Duodenal mucosa (tissue), 2 donors: ENCODE measurements at regions not wholly inside any gene's neighbourhood (a gene's known extent, or its start where the extent isn't known, plus 50 kb on each side); places are given as distances from the start of the nearest gene placed in this dataset.

Experiments
- H3K27ac ChIP-seq: one replicate; pipeline ENCODE4 v1.7.0; 2013; ENCODE audit warnings: low read depth, low read length
- H3K27me3 ChIP-seq, 2 donors: one replicate each; pipeline ENCODE4 v1.7.0; 2013; ENCODE audit warnings: low read length in 2 of 2, control low read depth in 1 of 2; ENCODE audit not compliant: insufficient read depth in 2 of 2, control insufficient read depth in 1 of 2
- H3K36me3 ChIP-seq, 2 donors: one replicate each; pipeline ENCODE4 v1.7.0; 2013; ENCODE audit warnings: low read length in 2 of 2, control low read depth in 1 of 2; ENCODE audit not compliant: insufficient read depth in 2 of 2, control insufficient read depth in 1 of 2
- H3K4me1 ChIP-seq, 2 donors: one replicate each; pipeline ENCODE4 v1.7.0; 2013; ENCODE audit warnings: low read length in 2 of 2, control low read depth in 1 of 2; ENCODE audit not compliant: insufficient read depth in 2 of 2, control insufficient read depth in 1 of 2
- H3K4me3 ChIP-seq, 2 donors: one replicate each; pipeline ENCODE4 v1.7.0; 2013; ENCODE audit warnings: low read length in 2 of 2, low read depth in 1 of 2
- H3K9ac ChIP-seq, 2 donors: one replicate each; pipeline ENCODE4 v1.7.0; 2013; ENCODE audit warnings: low read length in 2 of 2, low read depth in 1 of 2
- H3K9me3 ChIP-seq, 2 donors: one replicate each; pipeline ENCODE4 v1.7.0; 2013; ENCODE audit warnings: low read length in 2 of 2, control low read depth in 1 of 2; ENCODE audit not compliant: control insufficient read depth in 1 of 2

DNA sequence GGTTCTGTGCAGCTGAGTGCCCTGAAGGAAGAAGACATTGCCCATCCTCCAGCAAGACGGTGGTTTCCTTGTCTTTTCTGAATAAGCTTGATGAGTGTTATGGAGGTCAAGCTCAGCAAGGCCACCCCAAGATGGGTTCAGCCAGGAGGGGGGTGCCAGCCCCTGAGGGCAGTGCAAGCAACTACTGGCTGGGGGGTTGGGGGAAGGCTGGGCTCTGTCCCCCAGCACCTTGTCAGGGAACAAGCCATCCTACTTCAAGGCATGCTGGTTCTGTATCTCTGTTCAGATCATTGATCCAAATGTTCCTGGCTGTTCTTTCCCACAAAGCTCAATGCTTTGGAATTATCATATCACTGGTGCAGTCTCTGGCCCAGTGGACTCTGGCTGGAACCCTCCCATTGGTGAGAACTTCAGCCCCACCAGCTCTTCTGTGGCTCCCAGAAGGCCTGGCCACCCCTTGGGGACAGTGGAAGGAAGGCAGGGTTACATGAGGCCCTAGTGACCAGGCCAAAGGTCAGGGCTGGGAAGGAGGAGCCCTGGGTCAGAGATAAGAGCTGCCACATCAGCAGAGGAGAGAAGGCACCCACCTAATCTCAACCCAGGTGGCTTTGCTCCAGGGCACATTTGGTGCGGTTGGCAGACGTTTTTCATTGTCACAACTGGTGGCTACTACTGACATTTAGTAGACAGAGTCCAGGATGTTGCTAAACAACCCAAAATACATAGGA lies 280.2 kb downstream of the IRX2 start:
- no peak overlapping the region for H3K4me3 ChIP-seq
- H3K9me3 ChIP-seq, result no peaks in the 10 kb centered on the region
- no peaks in the 10 kb centered on the region for H3K4me1 ChIP-seq
- no peaks in the 10 kb centered on the region for H3K36me3 ChIP-seq
- no peak overlapping the region for H3K9ac ChIP-seq
- H3K27me3 ChIP-seq, result no peaks in the 10 kb centered on the region
- H3K27ac ChIP-seq, result no peak overlapping the region

DNA sequence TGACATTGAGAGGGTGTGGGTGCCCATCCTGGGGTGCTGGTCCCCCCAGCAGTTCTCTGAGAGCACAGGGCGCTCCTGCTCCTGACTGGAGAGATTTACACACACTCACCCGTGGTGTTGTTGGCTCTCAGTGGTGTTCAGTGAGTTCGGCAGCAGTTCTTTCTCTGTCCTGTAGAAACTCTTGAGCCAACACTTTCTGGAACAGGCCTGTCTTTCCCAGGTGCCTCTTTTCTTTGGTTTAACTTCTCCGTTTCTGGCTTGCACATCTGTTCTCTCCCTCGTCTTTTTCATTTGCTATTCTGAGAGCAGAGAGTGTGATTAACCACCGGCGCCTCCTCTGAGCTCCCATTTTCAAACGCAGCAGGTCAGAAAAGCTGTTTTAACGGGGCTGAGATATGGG lies 284.5 kb downstream of the IRX2 start:
- no peak overlapping the region for H3K9ac ChIP-seq
- H3K27ac ChIP-seq, result no peak overlapping the region
- H3K36me3 ChIP-seq, result no peaks in the 10 kb centered on the region
- H3K4me1 ChIP-seq, result no peaks in the 10 kb centered on the region
- no peaks in the 10 kb centered on the region for H3K27me3 ChIP-seq
- H3K9me3 ChIP-seq, result no peaks in the 10 kb centered on the region
- no peak overlapping the region for H3K4me3 ChIP-seq

DNA sequence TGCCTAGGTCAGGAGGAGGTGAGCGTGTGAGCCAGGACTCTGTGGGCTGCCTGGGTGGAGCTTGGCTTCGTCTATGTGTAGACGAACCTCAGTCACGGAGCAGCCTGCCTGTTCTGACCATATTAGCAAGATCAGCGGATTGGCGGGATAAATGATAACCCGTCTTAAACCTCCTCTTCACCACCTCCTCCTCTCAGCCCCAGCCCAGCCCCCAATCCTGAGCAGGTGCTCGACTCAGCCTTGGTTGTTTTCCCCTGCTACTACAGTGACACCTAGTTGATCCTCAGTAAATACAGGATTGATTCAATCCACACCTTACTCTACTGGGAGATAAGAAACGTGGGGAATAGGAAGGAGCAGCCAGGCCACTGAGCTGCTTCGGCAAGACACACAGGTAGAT lies 286.1 kb downstream of the IRX2 start:
- no peaks in the 10 kb centered on the region for H3K9me3 ChIP-seq
- H3K27ac ChIP-seq, result no peak overlapping the region
- H3K27me3 ChIP-seq, result no peaks in the 10 kb centered on the region
- H3K36me3 ChIP-seq, result no peaks in the 10 kb centered on the region
- H3K9ac ChIP-seq, result no peak overlapping the region
- H3K4me1 ChIP-seq, result no peaks in the 10 kb centered on the region
- H3K4me3 ChIP-seq, result no peak overlapping the region

DNA sequence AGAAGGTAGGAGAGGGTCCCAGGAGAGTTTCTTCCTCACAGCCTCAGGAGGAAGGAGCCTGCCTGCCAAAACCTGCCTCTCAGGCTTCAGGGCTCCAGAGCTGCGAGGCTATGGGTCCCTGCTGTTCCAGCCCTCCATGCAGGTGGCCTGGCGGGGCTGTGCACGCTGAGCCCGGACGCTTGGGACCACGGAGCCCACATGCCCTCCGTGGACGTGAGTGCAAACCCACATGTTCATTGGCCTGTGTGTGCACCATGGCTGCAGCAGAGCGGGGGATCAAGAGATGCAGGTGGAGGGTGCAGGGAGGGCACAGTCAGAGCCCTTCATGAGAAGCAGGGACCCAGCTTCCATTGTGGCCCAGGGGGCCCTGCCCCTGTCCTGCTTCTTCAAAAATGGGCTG lies 287.3 kb downstream of the IRX2 start:
- no peak overlapping the region for H3K4me3 ChIP-seq
- H3K9me3 ChIP-seq, result no peaks in the 10 kb centered on the region
- no peaks in the 10 kb centered on the region for H3K4me1 ChIP-seq
- H3K27me3 ChIP-seq, result no peaks in the 10 kb centered on the region
- H3K36me3 ChIP-seq, result no peaks in the 10 kb centered on the region
- no peak overlapping the region for H3K27ac ChIP-seq
- H3K9ac ChIP-seq, result no peak overlapping the region

GRCh38 chr5:2461701-2462691 lies 289.5 kb downstream of the IRX2 start:
- Histone ChIP-seq H3K9ac (no peak overlapping the region), H3K4me1 (no peaks in the 10 kb centered on the region), H3K9me3 (no peaks in the 10 kb centered on the region), H3K27me3 (no peaks in the 10 kb centered on the region), H3K4me3 (no peak overlapping the region), H3K36me3 (no peaks in the 10 kb centered on the region), H3K27ac (no peak overlapping the region)

DNA sequence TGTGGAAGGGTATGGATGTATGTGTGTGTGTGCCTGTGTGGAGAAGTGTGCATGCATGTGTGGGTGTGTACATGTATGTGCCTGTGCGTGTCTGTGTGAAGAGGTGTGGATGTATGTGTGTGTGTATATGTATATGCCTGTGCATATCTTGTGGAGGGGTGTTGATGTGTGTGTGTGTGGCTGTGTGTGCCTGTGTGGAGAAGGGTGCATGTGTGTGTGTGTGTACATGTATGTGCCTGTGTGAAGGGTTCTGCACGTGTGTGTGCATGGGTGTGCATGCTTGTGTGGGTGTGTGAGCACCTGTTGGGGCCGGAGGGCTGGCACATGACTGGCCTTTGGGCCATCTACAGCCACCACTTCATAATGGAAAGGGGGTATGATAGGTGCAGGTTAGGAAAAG lies 291.4 kb downstream of the IRX2 start:
- Histone ChIP-seq H3K36me3 (no peaks in the 10 kb centered on the region), H3K4me3 (no peak overlapping the region), H3K27me3 (no peaks in the 10 kb centered on the region), H3K9me3 (no peaks in the 10 kb centered on the region), H3K27ac (no peak overlapping the region), H3K4me1 (no peaks in the 10 kb centered on the region), H3K9ac (no peak overlapping the region)

DNA sequence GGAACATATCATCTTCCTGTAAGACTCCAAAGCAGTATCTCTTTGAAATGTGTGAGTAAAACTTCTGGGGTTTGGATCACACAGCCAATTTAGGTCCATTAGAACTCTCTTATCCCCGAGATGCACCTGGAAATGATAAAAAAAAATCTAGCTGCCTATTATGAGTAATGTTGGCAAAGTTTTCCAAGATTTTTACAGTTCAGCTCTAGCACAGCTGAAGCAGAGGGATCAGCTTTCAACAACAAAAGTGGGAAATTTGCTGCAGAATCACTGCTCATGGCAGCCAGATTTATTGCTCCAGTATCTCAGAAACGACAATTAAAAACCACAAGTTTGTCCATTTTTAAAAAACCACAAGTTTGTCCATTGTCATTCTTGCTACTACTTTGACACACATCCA lies 292.2 kb downstream of the IRX2 start:
- H3K27me3 ChIP-seq, result no peaks in the 10 kb centered on the region
- H3K27ac ChIP-seq, result no peak overlapping the region
- no peak overlapping the region for H3K9ac ChIP-seq
- H3K4me3 ChIP-seq, result no peak overlapping the region
- no peaks in the 10 kb centered on the region for H3K36me3 ChIP-seq
- no peaks in the 10 kb centered on the region for H3K4me1 ChIP-seq
- H3K9me3 ChIP-seq, result no peaks in the 10 kb centered on the region

DNA sequence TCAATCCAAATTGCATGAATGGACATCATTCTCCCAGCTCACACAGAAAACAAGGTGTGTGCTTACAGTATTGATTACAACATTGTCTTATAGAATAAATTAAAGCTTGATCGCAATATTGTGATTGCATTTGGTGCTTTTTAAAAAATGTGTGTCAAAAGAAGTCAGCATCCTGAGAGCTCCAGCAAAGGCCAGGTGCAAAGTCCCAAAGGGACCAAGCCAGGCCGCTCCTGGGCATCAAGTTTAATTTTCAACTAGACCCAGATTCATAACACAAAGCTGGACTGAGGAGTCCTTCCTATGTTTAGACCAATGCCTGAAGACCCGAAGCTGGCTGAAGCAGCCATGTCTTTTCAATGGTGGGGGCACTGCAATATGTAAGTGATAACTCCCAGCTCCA lies 295.6 kb downstream of the IRX2 start:
- Histone ChIP-seq H3K36me3 (no peaks in the 10 kb centered on the region), H3K27ac (no peak overlapping the region), H3K9me3 (no peaks in the 10 kb centered on the region), H3K27me3 (no peaks in the 10 kb centered on the region), H3K9ac (no peak overlapping the region), H3K4me3 (no peak overlapping the region), H3K4me1 (no peaks in the 10 kb centered on the region)

- Histone ChIP-seq H3K9ac (no peak overlapping the region), H3K36me3 (no peaks in the 10 kb centered on the region), H3K27me3 (no peaks in the 10 kb centered on the region), H3K4me1 (no peaks in the 10 kb centered on the region), H3K27ac (no peak overlapping the region), H3K4me3 (no peak overlapping the region), H3K9me3 (no peaks in the 10 kb centered on the region)
Measured at GRCh38 chr5:2454876-2455275, 296.6 kb downstream of the IRX2 start.

DNA sequence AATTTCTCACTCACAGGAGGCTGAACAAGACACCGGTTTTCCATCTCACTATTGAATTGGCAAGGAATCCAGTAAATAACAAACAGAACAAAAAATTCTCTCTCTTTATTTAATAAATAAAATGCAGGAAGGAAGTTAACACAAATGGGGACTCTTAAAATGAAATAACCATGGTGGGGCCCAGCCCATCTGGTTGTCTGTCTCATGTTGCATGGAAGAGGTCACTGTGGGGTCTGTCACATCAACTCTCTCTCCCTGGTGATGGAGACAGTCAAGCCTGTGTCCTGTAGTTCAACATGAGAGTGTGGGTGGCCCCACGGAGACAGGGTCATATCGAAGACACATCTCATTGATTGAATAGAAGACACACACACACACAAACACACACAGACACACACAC lies 297.7 kb downstream of the IRX2 start:
- H3K4me1 ChIP-seq, result no peaks in the 10 kb centered on the region
- H3K9ac ChIP-seq, result no peak overlapping the region
- no peaks in the 10 kb centered on the region for H3K27me3 ChIP-seq
- H3K9me3 ChIP-seq, result no peaks in the 10 kb centered on the region
- H3K36me3 ChIP-seq, result no peaks in the 10 kb centered on the region
- no peak overlapping the region for H3K4me3 ChIP-seq
- H3K27ac ChIP-seq, result no peak overlapping the region
